Amniotic epithelial cell (primary cell): ENCODE measurements at regions not wholly inside any gene's neighbourhood (a gene's known extent, or its start where the extent isn't known, plus 50 kb on each side); places are given as distances from the start of the nearest gene placed in this dataset.
"Not testable (repeated sequence)": the region's sequence is repeated elsewhere in the genome, so short reads cannot be mapped to it uniquely, and the experiment has no call there.

ENCODE experiments used
- DNase-seq: peaks from one replicate; pipeline ENCODE4 v3.0.0-alpha.2; 2010; ENCODE audit warnings: low read depth

DNA sequence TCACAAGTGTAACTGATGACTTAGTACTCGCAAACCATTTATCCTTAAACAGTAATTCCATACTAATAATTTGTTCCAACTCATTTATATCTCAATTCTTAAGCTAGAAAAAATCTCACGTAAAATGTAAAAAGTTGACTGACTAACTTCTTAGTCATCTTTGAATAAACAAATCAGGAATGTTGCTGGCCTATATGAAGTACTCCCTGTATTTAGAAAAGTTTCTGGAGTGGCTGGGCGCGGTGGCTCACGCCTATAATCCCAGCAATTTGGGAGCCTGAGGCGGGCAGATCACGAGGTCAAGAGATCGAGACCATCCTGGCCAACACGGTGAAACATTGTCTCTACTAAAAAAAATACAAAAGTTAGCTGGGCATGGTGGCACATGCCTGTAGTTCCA lies 220.6 kb upstream of the FAM240B start:
- not testable (repeated sequence) for DNase-seq

DNA sequence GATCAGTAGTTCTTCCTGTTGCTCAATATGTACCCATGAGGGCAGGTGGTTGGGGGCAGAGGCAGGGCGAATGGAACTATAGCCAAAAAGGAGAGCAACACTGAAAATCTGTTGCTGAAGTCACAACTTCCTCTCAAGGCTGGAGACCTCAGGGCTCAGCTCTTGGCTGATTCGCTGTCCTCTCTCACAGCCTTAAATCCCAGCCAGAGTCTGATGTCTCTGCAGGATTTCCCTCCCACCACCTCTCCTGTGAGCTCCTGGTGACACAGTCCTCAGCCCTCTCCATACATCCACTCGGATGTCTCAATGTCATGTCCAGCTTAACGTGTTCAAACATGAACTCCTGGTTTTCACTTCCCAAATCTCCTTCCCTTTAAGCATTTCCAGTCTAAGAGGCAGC lies 218.7 kb upstream of the FAM240B start:
- DNase-seq = not testable (repeated sequence)

DNA sequence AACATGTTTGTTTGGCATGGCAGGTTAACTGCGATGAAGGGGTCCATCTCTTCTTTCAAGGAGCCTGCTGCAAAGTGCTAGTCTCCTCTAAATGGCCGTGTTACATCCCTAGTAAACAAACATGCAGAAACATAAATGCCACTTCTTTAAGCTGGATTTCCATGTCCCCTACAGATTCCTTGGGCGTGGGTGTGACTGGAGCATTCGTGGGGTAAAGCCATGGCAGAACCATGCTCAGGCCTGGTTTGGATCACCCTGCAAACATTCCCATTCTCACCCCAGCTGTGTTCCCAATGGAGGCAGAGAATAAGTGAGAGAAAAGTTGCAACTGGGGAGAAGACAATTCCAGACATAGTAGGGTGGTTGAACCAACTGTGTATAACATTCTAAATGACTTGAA lies 208.0 kb upstream of the FAM240B start:
- DNase-seq = not testable (repeated sequence)

DNA sequence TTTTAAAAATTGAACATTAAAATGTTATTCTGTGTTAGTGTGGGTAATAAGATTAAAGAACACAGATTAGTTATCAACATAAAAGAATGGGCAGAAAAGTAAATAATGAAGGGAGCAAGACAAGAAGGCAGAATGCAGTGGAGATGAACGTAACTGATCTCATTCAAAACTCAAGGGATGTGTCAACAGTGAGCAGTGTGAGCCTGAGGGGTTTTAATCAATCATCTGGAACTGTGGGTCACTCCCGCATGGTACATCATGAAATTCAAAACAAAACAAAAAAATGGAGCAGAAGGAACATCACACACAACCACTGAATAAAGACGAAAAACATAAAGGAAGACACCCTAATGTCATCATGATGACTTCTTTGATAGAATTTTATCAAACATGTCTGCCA lies 206.6 kb upstream of the FAM240B start:
- DNase-seq = not testable (repeated sequence)

DNA sequence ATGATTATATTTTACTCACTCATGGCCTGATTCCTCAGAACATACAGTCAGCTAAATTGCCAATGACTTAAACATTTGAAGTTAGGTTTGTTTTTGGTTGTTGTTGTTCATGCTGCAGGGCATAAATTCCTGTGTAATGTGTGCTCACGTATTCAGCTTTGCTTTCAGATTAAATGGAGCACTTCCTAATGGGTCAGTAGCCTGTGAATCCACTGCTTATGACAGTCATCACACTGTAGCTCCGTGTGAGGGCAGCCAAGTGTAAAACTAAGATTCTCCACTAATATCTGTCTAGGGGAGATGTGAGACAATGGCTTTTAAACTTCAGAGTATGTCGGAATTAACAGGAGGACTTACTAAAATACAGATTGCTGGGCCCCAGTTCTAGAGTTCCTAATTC lies 201.3 kb upstream of the FAM240B start:
- not testable (repeated sequence) for DNase-seq

DNA sequence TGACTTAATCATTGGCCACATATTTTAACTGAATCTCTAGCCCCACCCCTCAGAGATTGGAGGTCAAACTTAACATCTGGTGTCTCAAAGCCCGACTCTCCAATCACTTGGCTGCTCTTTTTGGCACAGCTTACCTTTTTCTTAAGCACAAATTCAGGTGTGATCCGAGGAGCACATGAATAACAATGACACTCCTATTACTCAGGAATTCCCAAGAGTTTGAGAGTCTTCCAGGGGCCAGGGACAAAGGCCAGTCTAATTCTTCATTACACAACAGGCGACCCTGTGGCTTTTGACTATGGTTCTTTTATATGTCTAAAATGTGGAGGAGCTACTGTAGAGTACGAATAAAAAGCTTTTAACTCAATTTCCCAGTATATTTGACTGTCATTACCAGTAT lies 190.7 kb upstream of the FAM240B start:
- DNase-seq = not testable (repeated sequence)

DNA sequence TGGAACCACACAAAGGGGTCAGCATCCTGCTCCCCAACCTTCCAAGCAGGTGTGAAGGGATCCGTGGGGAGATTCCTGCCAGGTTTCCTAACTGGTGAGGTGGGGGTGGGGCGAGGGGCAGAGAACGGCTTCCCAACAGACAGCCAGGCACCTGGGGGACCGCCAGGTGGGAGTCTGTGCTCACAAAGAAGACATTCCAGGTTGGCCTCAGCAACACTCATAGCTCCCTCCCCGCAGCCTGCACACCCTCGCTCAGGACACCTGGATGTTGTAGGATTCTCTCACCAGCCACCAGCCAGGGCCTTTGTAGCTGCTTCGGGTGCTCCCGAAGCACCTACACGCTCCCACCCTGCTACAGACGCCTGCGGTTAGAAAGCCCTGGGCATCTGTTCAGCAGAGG lies 184.8 kb upstream of the FAM240B start:
- not testable (repeated sequence) for DNase-seq

DNA sequence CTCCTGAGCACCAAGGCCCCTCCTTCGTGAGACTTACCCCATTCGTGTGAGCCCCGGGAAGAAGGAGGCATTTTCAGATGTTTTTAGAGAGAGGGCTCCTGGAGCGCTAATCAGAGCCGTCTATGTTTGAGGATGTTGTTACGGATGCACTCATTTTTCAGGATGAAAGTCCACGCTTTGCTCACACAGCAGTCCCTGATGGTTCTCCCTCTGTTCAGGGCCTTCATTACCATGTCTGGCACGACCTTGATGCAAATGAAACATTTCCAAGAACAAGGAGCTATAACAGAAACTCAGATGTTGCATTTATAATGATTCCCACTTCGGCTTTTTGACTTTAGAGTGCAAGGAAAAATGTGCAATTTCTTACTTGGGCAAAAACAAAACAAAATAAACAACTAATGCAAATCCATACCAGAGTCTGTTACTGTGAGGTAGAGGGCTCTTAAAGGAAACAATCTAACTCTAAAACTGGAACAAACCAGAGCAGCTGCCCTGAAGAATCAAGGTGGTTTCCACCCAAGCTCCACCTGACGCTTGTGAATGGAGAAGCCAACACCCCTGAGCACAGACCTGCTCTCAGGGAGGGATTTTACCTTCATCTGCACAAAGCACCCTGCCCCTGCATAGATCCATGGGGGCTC lies 181.7 kb upstream of the FAM240B start:
- not testable (repeated sequence) for DNase-seq

DNA sequence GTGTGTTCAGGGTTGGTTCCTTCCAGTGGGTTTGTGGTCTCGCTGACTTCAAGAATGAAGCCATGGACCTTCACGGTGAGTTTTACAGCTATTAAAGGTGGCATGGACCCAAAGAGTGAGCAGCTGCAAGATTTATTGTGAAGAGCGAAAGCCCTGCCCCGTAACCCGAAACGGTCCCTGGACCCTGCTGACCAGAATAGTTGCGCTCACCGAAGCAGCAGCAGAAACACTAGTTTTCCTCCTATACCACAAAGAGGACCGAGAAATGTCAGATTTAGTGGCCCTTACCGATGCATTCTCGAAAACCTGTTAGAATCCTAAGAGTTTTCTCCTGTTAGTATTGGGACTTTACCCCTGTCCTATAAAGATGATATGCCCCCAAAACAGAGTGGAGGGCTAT lies 176.5 kb upstream of the FAM240B start:
- not testable (repeated sequence) for DNase-seq

DNA sequence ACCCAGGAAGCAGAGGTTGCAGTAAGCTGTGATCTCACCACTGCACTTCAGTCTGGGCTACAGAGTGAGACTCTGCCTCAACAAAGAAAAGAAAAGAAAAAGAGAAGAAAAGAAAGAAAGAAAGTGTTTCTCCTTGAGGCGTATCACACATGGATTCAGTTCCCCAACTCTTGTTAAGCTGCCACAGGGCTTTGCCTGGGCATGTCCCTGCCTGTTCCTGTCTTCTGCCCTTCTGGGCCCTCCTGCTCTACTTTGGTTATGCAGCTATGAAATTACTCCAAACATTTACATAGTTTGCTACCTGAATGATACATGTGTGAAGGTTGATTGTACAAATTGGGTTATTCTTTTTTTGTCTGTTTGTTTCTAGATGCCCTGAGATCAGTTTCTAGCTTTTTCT lies 175.3 kb upstream of the FAM240B start:
- DNase-seq = not testable (repeated sequence)

DNA sequence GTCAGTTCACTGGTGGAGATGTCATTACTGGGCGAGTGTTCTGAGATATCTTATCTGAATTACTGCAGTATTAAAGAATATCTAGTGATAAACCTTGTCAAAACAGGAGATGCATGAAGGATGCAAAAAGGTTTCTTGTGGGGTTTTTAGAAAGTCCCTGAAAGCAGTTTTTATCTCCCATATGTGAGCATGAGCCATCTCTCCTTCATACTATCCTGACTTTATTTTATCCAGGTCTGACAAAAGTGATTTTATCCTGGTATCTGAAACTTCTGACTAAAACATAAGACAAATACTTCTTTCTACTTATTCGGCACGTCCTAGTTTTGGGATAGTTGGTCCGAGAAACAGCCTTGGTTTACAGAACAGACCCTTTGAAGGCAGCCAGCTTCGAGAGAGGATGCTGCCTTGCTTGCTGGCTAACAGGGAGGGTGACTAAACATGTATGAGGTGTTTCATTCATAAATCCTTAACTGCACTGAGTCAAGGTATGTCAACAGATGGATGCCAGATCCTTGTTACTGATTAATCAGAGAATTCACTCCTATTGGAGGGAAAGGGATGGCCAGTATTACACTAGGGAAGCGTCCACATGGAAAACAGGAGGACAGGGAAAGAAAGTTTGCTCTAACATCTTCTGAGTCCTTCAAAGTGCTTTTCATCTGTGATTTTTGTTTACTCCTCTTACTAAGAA lies 172.8 kb upstream of the FAM240B start:
- not testable (repeated sequence) for DNase-seq

DNA sequence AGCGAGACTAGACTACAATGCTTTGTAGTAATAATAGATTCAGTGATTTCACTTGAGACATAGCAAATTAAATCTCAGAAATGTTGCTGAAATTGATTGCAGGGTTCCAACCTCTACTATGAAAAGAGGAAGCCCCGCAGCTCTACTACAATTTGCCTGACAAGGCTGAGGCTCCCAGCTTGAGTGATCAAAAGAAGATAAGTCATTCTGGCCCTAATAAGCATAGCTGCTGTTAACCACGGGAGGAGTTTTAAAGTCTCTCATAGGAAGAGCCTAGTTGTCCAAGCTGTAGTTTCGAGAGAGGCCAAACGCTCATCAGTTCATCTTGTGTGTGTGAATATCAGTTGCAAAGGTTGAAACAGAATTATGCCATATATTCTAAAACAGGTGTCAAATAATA lies 166.1 kb upstream of the FAM240B start:
- not testable (repeated sequence) for DNase-seq

DNA sequence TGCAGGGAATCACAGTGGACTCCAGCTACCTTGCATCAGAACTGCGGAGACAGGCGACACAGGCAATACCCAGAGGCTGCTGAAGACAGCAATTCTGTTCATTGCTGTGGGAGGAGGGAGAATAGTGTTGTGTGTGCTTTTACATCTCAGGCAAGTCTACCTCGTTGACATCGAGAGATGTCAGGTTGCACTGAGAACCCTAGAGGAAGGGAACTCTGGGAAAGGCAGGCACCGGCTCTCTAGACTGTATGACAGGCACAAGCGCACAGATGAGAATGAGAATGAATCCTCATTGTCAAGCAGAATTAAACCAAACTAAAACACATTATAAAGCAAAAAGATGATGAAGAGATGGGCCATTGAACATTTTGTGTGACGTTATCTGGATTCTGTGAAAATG lies 155.7 kb upstream of the FAM240B start:
- not testable (repeated sequence) for DNase-seq

DNA sequence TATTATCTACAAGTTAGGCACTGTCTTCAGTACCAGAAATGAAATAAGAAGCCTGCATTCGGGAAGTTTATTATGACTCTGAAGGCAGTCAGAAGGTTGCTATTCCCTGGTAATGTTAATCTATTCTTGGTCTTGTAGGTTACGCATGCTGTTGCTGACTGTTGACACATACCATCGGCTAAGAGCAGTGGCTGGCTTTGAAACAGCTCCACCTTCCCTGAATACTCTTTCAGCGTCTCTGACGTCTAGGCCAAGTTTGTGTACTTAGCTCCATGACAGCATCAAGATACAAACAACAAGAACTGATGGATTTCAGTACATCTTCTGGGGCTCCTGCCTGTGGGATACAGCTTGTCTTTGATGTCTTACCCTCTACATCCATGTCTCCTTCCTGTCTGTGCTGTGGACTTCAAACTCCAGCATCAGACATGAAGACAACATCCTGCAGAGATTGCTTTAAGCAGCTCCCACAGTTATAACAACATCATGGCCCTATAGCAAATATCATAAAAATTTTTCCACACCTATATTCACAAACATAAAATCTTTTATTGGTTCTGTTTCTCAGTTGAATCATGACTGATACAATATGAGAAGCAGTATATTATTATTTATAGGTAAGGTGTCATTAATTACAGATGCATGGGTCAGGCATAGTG lies 151.5 kb upstream of the FAM240B start:
- DNase-seq = not testable (repeated sequence)

DNA sequence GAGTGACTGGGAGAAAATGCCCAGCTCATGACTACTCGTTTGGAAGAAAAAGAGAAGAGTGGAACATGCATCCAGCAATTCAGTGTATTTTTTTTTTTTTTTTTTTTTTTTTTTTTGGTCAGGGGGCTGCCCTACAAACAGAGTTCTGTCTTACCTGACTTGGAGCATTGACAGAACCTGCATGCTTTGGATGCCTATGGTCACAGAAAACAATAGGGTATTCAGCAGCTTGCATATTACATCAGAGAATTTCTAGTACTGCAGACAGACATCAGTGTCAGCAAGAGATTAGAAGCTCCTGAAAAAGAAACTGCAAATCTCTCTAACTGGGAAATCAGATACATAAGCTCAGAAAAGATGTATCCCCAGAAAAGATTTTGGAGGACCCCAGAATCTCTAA lies 139.9 kb upstream of the FAM240B start:
- not testable (repeated sequence) for DNase-seq

DNA sequence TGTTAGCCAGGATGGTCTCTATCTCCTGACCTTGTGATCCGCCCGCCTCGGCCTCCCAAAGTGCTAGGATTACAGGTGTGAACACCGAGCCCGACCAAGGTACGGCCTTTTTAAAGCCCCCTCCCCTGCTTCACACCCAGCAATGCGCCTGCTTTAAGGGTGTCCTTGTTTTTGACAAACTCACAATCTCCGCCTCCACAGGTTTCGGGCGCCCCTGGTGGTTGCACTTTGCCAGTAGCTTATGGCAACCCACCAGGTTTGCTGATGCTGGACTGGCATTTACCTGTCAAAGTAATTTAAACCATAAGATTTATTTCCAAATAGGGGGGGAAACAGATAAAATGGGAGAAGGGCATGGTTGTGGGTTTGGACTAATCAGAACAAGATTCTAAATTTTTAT lies 129.0 kb upstream of the FAM240B start:
- not testable (repeated sequence) for DNase-seq

DNA sequence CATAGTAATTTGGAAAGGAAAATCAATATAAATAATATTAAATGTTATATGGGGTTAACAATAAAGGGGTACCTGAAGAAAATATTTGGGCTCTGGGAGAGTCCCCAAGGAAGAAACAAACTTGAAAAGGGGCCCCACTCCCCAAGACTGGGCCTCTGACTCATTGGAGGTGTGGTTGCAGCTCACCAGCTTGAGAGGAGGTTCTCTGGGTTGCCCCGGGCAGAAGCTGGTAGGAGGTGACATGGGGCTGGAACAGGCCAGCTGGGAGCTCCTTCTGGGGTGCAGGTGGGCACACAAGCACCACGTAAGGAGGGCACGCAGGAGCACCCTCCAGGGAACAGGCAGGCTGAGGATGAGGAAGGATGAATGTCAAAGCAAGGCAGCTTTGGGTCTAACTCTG lies 120.3 kb upstream of the FAM240B start:
- not testable (repeated sequence) for DNase-seq

DNA sequence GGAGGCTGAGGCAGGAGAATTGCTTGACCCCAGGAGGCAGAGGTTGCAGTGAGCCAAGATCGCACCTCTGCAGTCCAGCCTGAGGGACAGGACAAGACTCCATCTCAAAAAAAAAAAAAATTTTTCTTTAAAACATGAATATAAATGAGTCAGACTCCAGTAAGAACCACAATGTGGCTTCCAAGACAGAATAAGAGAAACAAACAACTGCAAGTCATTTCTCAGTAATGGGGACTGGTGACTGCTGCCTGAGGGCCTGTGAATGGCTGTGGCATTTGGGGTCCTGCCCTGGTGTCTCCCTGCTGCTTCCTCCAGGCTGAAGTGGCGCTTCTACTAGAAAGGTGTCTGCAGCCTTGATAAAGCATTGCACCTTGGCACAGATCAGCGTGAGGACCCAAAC lies 113.8 kb upstream of the FAM240B start:
- DNase-seq = not testable (repeated sequence)

DNA sequence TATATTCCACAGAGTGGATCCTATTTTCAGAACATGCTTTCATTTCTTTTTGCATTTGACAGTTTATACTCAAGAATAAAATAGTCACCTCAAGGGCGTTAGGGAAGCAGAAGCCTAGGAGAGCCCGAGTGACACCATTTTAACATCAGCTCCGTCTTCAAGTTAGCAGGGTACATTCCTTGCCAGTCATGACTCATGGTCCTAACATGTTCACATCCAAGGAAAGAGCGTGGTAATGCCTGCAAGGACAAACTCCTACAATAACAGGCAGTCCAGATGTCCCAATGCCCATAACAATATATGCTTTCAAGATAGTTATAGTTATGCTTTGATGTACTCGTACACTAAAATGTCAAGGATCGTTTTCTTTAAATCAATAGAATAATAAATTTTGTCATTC lies 93.9 kb upstream of the FAM240B start:
- DNase-seq = not testable (repeated sequence)

DNA sequence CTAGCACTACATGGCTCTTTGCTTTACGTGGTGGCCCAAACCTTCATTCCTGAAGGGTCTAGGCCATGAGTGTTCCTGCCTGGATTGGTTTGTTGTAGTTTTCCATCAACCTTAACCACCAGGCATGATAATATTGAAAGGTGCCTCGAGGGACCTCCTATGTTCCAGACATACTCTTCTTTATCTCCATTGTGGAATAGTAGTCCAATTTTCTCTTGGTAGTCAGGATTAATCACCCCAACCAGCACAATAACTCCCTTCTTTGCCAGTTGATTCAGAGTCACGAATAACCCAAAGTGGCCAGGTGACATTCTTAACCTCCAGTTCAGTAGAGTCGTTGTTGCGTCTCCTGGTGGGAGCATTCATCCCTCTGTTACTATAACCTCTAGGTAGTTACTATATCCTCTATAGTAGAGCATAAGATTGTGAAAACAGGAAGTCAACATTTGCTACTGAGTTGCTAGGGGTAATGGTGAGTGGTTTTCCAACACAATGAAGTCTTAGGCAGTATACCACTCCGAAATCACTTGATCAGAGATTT lies 88.1 kb upstream of the FAM240B start:
- DNase-seq = not testable (repeated sequence)

DNA sequence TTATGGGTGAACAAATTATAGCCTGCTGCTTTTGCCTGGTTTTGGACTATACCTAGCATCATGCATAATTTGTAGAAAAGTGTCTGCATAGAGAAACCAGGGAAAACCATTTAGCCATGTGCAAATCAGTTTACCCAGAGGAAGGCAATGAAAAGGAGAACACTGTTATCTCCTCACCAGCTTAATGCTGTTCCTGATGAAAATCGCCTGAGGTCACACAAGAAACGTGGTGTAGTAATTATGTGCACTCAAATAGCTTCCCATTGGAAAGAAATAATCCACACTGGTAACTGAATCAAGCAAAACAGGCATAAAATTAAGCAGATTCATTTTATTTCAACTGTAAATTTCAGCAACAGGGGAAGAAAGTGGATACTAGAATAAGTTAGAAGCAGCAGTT lies 51.7 kb upstream of the FAM240B start:
- DNase-seq = no peak
